BJ (cell line): ENCODE measurements at regions not wholly inside any gene's neighbourhood (a gene's known extent, or its start where the extent isn't known, plus 50 kb on each side); places are given as distances from the start of the nearest gene placed in this dataset.
A peak's percentile ranks its signal among the peaks of the same experiment; 100 is the strongest.

Experiments used
- CTCF ChIA-PET: fragments of 350-600 bp; formaldehyde crosslinking; extraction: SDS; loops from one replicate; lab custom pipeline; 2021; ENCODE audit warnings: antibody characterized with exemption, inconsistent platforms; lab: Yijun Ruan, JAX
- POLR2A ChIA-PET: fragments of 300-600 bp; sonication (Branson Sonifier 250); formaldehyde crosslinking; extraction: SDS; loops from one replicate; lab custom pipeline; 2021; ENCODE audit warnings: antibody characterized with exemption; lab: Charles Lee
- DNase-seq: peaks from one replicate; pipeline ENCODE4 v3.0.0-alpha.2; 2011; ENCODE audit warnings: low read depth
- H3K27me3 ChIP-seq: 2 replicates; pipeline ENCODE4 v1.6.0; 2011; ENCODE audit warnings: low read length; ENCODE audit not compliant: control insufficient read depth, insufficient read depth
- H3K36me3 ChIP-seq: 2 replicates; pipeline ENCODE4 v1.5.1; 2011; ENCODE audit warnings: low read length; ENCODE audit not compliant: control insufficient read depth, insufficient read depth
- H3K4me3 ChIP-seq: 2 replicates; pipeline ENCODE4 v1.5.1; 2011; ENCODE audit warnings: low read depth, mild to moderate bottlenecking, control low read depth, low read length
- TF ChIP-seq, protein P1 (sequence below): IDR thresholded peaks from 2 replicates; pipeline ENCODE4 v1.5.1; 2011; ENCODE audit warnings: low read depth, mild to moderate bottlenecking, control low read depth, inconsistent platforms, low read length, moderate library complexity; ENCODE audit not compliant: insufficient read depth

- POLR2A ChIA-PET: no interaction called here
- no peak for DNase-seq
Observed at GRCh38 chr5:10867389-10868303, 106.6 kb upstream of the DAP start.

GRCh38 chr5:10866913-10867312, 105.9 kb upstream of the DAP start:
- Histone ChIP-seq H3K4me3 (no peak overlapping the region), H3K27me3 (no peaks in the 10 kb centered on the region; the same call in 1 of the 2 replicates), H3K36me3 (no peaks in the 10 kb centered on the region)
- ChIA-PET CTCF (interaction anchor here (0.6 to 1.6 kb wide), 3 partner anchors 9 to 244 kb away, joined by 3 to 6 read pairs (median 5); no protein-coding TSS in a partner anchor), POLR2A (no interaction called here)
- no peak for DNase-seq
- TF ChIP-seq, protein P1, sequence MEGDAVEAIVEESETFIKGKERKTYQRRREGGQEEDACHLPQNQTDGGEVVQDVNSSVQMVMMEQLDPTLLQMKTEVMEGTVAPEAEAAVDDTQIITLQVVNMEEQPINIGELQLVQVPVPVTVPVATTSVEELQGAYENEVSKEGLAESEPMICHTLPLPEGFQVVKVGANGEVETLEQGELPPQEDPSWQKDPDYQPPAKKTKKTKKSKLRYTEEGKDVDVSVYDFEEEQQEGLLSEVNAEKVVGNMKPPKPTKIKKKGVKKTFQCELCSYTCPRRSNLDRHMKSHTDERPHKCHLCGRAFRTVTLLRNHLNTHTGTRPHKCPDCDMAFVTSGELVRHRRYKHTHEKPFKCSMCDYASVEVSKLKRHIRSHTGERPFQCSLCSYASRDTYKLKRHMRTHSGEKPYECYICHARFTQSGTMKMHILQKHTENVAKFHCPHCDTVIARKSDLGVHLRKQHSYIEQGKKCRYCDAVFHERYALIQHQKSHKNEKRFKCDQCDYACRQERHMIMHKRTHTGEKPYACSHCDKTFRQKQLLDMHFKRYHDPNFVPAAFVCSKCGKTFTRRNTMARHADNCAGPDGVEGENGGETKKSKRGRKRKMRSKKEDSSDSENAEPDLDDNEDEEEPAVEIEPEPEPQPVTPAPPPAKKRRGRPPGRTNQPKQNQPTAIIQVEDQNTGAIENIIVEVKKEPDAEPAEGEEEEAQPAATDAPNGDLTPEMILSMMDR: peak; percentile 47

More at GRCh38 chr5:10867389-10868303, 106.6 kb upstream of the DAP start:
- Histone ChIP-seq H3K4me3 (no peak overlapping the region), H3K36me3 (no peaks in the 10 kb centered on the region), H3K27me3 (no peaks in the 10 kb centered on the region; the same call in 1 of the 2 replicates)
- CTCF ChIA-PET: interaction anchor here (0.6 to 1.6 kb wide), 3 partner anchors 9 to 244 kb away, joined by 3 to 6 read pairs (median 5); no protein-coding TSS in a partner anchor
- TF ChIP-seq, protein P1: no peak

- no peaks in the 10 kb centered on the region for H3K36me3 ChIP-seq
- POLR2A ChIA-PET: no interaction called here
- no peaks in the 10 kb centered on the region for H3K27me3 ChIP-seq
- no peak overlapping the region for H3K4me3 ChIP-seq
- DNase-seq: no peak
- CTCF ChIA-PET: interaction anchor here (0.7 to 1.2 kb wide), 7 partner anchors 9 to 319 kb away, joined by 3 to 7 read pairs (median 4); no protein-coding TSS in a partner anchor
- TF ChIP-seq, protein P1: peak; percentile 89
Observed at GRCh38 chr5:10863763-10864383, 102.8 kb upstream of the DAP start.

GRCh38 chr5:10862085-10862484, 101.1 kb upstream of the DAP start:
- Histone ChIP-seq H3K27me3 (no peaks in the 10 kb centered on the region), H3K36me3 (no peaks in the 10 kb centered on the region), H3K4me3 (no peak overlapping the region)
- DNase-seq: no peak
- TF ChIP-seq, protein P1: no peak
- ChIA-PET CTCF (interaction anchor here (0.9 to 2.3 kb wide), 3 partner anchors 15 to 191 kb away, joined by 3 to 9 read pairs (median 3); no protein-coding TSS in a partner anchor), POLR2A (no interaction called here)

DNA sequence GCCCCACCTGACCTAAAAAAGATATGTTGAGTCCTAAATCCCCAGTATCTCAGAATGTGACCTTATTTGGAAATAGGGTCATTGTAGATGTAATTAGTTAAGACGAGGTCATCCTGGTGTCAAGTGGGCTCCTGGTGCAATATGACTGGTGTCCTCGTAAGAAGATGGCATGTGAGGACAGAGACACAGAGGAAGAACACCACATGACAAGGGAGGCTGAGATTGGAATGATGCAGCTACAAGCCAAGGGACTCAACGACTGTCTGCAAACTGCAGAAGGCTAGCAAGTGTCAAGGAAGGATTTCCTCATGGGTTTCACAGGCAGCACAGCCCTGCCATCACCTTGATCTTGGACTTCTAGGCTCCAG, 100.4 kb upstream of the DAP start:
- Histone ChIP-seq H3K36me3 (no peaks in the 10 kb centered on the region), H3K4me3 (no peak overlapping the region), H3K27me3 (no peaks in the 10 kb centered on the region)
- ChIA-PET CTCF (interaction anchor here (0.9 to 2.3 kb wide), 4 partner anchors 15 to 191 kb away, joined by 3 to 9 read pairs (median 4); no protein-coding TSS in a partner anchor), POLR2A (no interaction called here)
- no peak for DNase-seq
- TF ChIP-seq, protein P1: no peak
